ENCODE measurements at regions not wholly inside any gene's neighbourhood (a gene's known extent, or its start where the extent isn't known, plus 50 kb on each side); places are given as distances from the start of the nearest gene placed in this dataset.
A peak's percentile ranks its signal among the peaks of the same experiment; 100 is the strongest.

DNA sequence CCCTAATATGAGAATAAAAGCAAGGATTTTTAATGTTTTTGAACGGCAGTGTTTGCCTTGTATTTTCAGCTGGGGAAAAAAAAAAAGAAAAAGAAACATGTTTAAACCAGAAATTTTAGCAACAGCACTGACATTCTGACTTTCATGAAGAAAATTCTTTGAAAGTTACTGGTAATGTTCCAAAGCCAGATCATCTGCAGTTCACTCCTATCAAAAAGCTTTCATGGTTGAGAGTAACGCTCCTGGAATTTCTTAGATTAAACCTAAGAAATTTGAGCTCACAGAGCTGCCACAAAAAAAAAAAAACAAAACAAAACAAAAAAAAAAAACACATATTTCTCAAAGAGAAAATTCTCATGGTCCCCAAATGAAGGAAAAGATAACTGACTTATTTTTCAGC lies 1106.7 kb downstream of the EFNB2 start:
- no peaks in the 10 kb centered on the region for H3K36me3 Mint-ChIP-seq (ENCODE audit: unreplicated experiment)
- no peaks in the 10 kb centered on the region for H3K27me3 Mint-ChIP-seq (ENCODE audit: unreplicated experiment)

GRCh38 chr13:105426441-105426840 lies 1109.0 kb downstream of the EFNB2 start:
- no peak overlapping the region for H3K27ac Mint-ChIP-seq (ENCODE audit: unreplicated experiment)
- no peak overlapping the region for H3K4me3 Mint-ChIP-seq (ENCODE audit: unreplicated experiment)
- no peaks in the 10 kb centered on the region for H3K9me3 Mint-ChIP-seq (ENCODE audit: unreplicated experiment)
- TF ChIP-seq, protein P1, sequence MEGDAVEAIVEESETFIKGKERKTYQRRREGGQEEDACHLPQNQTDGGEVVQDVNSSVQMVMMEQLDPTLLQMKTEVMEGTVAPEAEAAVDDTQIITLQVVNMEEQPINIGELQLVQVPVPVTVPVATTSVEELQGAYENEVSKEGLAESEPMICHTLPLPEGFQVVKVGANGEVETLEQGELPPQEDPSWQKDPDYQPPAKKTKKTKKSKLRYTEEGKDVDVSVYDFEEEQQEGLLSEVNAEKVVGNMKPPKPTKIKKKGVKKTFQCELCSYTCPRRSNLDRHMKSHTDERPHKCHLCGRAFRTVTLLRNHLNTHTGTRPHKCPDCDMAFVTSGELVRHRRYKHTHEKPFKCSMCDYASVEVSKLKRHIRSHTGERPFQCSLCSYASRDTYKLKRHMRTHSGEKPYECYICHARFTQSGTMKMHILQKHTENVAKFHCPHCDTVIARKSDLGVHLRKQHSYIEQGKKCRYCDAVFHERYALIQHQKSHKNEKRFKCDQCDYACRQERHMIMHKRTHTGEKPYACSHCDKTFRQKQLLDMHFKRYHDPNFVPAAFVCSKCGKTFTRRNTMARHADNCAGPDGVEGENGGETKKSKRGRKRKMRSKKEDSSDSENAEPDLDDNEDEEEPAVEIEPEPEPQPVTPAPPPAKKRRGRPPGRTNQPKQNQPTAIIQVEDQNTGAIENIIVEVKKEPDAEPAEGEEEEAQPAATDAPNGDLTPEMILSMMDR (IDR thresholded peaks at IDR 0.05; ENCODE audit: partially characterized antibody, unreplicated experiment): no peak
- H3K36me3 Mint-ChIP-seq (ENCODE audit: unreplicated experiment): no peaks in the 10 kb centered on the region
- no peaks in the 10 kb centered on the region for H3K27me3 Mint-ChIP-seq (ENCODE audit: unreplicated experiment)
- H3K4me1 Mint-ChIP-seq (ENCODE audit: low read depth, unreplicated experiment): no peaks in the 10 kb centered on the region
- no peak for DNase-seq

More for the DNA sequence above, 1106.7 kb downstream of the EFNB2 start:
- H3K4me1 Mint-ChIP-seq (ENCODE audit: low read depth, unreplicated experiment): no peaks in the 10 kb centered on the region
- no peak overlapping the region for H3K27ac Mint-ChIP-seq (ENCODE audit: unreplicated experiment)
- TF ChIP-seq, protein P1 (IDR thresholded peaks at IDR 0.05; ENCODE audit: partially characterized antibody, unreplicated experiment): no peak
- no peak for DNase-seq
- no peaks in the 10 kb centered on the region for H3K9me3 Mint-ChIP-seq (ENCODE audit: unreplicated experiment)
- H3K4me3 Mint-ChIP-seq (ENCODE audit: unreplicated experiment): no peak overlapping the region

DNA sequence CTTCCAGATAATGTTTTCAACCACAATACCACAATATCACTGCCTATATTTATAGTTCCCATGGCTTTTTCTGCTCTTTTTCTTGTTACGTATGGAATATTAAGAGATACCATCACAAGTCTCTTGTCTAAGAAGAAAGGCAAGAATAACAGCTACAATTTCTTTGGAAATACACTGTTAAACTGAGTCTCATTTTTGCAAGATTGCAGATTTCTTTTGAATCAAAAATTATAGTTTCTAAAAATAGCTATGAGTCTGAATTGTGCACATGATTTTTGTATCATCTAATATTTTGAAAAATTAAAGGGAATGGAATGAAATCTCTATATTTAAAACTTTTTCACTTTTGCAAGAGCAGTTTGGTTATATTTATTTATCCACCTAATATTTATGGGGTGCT lies 1120.8 kb downstream of the EFNB2 start:
- Mint-ChIP-seq H3K4me1 (ENCODE audit: low read depth, unreplicated experiment) (no peaks in the 10 kb centered on the region), H3K27ac (ENCODE audit: unreplicated experiment) (no peak overlapping the region)

GRCh38 chr13:105412171-105412570 lies 1123.3 kb downstream of the EFNB2 start:
- TF ChIP-seq, protein P1 (IDR thresholded peaks at IDR 0.05; ENCODE audit: partially characterized antibody, unreplicated experiment): no peak
- DNase-seq: no peak
- Mint-ChIP-seq H3K27me3 (ENCODE audit: unreplicated experiment) (peaks cover 2% of the 10 kb centered on the region), H3K36me3 (ENCODE audit: unreplicated experiment) (no peaks in the 10 kb centered on the region), H3K9me3 (ENCODE audit: unreplicated experiment) (peaks cover 2% of the 10 kb centered on the region), H3K4me1 (ENCODE audit: low read depth, unreplicated experiment) (no peaks in the 10 kb centered on the region), H3K4me3 (ENCODE audit: unreplicated experiment) (no peak overlapping the region), H3K27ac (ENCODE audit: unreplicated experiment) (no peak overlapping the region)

More for the DNA sequence above, 1120.8 kb downstream of the EFNB2 start:
- no peak overlapping the region for H3K4me3 Mint-ChIP-seq (ENCODE audit: unreplicated experiment)
- TF ChIP-seq, protein P1 (IDR thresholded peaks at IDR 0.05; ENCODE audit: partially characterized antibody, unreplicated experiment): no peak
- peaks cover 2% of the 10 kb centered on the region for H3K9me3 Mint-ChIP-seq (ENCODE audit: unreplicated experiment)
- DNase-seq: no peak
- no peaks in the 10 kb centered on the region for H3K36me3 Mint-ChIP-seq (ENCODE audit: unreplicated experiment)
- H3K27me3 Mint-ChIP-seq (ENCODE audit: unreplicated experiment): peaks cover 2% of the 10 kb centered on the region

DNA sequence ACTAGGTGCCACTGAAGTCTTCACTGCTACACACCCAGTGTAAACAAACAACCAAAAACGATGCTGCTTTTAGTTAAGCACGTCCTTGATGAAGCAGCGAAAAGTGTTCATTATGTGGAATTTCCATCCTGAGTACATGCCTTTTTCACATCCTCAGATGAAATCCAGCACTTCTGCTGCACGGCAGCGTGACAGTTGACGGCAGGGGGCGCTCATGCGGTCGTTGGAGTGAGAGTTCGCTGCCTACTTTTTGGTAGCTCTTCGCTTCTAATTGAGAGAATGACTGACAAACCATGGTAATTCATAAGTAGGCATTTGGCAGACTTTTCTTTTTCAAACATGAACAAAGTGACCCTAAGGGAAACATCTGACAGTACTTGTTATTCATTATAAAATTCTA lies 1124.9 kb downstream of the EFNB2 start:
- peaks cover 2% of the 10 kb centered on the region for H3K27me3 Mint-ChIP-seq (ENCODE audit: unreplicated experiment)
- no peak overlapping the region for H3K27ac Mint-ChIP-seq (ENCODE audit: unreplicated experiment)
- H3K4me3 Mint-ChIP-seq (ENCODE audit: unreplicated experiment): no peak overlapping the region

More for the DNA sequence above, 1124.9 kb downstream of the EFNB2 start:
- no peaks in the 10 kb centered on the region for H3K4me1 Mint-ChIP-seq (ENCODE audit: low read depth, unreplicated experiment)
- TF ChIP-seq, protein P1 (IDR thresholded peaks at IDR 0.05; ENCODE audit: partially characterized antibody, unreplicated experiment): peak; percentile 76
- H3K9me3 Mint-ChIP-seq (ENCODE audit: unreplicated experiment): peaks cover 2% of the 10 kb centered on the region
- peak; percentile 87 for DNase-seq
- H3K36me3 Mint-ChIP-seq (ENCODE audit: unreplicated experiment): no peaks in the 10 kb centered on the region
